ENCODE measurements at regions not wholly inside any gene's neighbourhood (a gene's known extent, or its start where the extent isn't known, plus 50 kb on each side); places are given as distances from the start of the nearest gene placed in this dataset.

DNA sequence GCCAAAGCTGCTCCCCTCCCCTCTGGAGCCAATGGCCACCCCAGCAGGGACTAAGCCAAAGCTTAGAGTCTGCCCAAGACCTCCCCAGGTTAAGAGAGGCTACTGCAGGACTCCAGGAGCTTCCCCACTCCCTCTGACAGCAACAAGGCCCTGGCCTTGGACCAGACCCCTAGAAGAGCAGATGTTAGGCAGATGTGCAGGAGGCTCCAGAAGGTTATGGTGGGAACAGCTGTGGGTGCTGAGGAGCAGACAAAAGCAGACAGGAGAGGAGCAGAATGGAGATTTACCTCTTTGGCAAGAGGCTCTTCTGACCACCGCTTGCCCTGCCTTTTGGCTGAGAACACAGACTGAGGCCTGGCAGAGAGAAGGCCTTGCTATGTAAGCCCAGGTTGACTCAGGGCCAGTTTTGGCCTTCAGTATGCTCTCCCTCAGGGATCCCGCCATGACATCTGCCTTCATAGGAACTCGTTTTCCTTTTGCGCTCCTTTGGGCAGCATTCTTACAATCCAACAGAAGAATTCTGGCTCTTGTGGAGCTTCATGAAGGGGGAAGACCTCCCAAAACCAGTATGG lies 113.0 kb downstream of the RBFOX3 start:
- Histone ChIP-seq H3K36me3 (no peaks in the 10 kb centered on the region), H3K4me1 (no peaks in the 10 kb centered on the region), H3K4me3 (no peak overlapping the region), H3K27me3 (peaks cover 0 to 14% of the 10 kb centered on the region in 2 donors), H3K27ac (no peak overlapping the region), H3K9me3 (peaks cover 2 to 9% of the 10 kb centered on the region in 2 donors)
- TF ChIP-seq, protein P1, sequence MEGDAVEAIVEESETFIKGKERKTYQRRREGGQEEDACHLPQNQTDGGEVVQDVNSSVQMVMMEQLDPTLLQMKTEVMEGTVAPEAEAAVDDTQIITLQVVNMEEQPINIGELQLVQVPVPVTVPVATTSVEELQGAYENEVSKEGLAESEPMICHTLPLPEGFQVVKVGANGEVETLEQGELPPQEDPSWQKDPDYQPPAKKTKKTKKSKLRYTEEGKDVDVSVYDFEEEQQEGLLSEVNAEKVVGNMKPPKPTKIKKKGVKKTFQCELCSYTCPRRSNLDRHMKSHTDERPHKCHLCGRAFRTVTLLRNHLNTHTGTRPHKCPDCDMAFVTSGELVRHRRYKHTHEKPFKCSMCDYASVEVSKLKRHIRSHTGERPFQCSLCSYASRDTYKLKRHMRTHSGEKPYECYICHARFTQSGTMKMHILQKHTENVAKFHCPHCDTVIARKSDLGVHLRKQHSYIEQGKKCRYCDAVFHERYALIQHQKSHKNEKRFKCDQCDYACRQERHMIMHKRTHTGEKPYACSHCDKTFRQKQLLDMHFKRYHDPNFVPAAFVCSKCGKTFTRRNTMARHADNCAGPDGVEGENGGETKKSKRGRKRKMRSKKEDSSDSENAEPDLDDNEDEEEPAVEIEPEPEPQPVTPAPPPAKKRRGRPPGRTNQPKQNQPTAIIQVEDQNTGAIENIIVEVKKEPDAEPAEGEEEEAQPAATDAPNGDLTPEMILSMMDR (IDR thresholded peaks at IDR 0.05): no peak
- TF ChIP-seq POLR2AphosphoS5 (IDR thresholded peaks at IDR 0.05) (no peak), POLR2A (IDR thresholded peaks at IDR 0.05) (no peak)
- intact Hi-C loops (cut with DNase I; ENCODE audit: low total_unique reads): no loop called here
- no peak for DNase-seq (ENCODE audit: low spot score in 2 of 2)

DNA sequence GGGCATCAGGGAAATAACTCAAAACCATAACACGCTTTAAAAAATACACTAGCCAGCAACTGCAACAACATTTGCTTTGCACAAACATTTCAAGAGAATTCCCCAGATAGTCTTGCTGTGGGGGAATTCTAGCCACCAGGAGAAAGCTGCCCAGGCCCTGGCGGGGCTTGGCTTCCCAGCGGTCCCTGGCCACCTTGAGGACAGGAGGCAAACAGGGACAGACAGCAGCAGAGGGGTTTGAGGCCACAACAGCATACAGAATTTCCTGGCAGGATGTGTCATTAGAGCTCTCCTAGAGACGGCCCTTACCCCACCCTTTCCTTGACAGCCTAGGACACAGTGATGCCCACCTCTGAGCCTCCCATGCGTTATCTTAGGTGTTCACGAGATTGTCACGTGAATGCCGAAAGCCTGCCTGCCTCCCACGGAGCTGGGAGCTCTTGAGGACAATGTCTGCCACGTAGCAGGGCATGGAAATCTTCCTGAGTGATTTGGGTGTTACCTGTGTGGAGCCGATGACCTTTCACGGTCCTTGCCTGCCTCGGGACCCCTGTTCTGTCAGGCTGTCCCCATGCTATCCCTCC lies 114.3 kb downstream of the RBFOX3 start:
- Histone ChIP-seq H3K27ac (no peak overlapping the region), H3K4me3 (no peak overlapping the region), H3K9me3 (peaks cover 5 to 9% of the 10 kb centered on the region in 2 donors), H3K27me3 (peaks cover 0 to 14% of the 10 kb centered on the region in 2 donors), H3K36me3 (no peaks in the 10 kb centered on the region), H3K4me1 (no peaks in the 10 kb centered on the region)
- TF ChIP-seq, protein P1 (IDR thresholded peaks at IDR 0.05): no peak
- TF ChIP-seq POLR2AphosphoS5 (IDR thresholded peaks at IDR 0.05): no peak
- no peak for TF ChIP-seq POLR2A (IDR thresholded peaks at IDR 0.05)
- intact Hi-C loops (cut with DNase I; ENCODE audit: low total_unique reads): no loop called here
- DNase-seq (ENCODE audit: low spot score in 2 of 2): no peak

DNA sequence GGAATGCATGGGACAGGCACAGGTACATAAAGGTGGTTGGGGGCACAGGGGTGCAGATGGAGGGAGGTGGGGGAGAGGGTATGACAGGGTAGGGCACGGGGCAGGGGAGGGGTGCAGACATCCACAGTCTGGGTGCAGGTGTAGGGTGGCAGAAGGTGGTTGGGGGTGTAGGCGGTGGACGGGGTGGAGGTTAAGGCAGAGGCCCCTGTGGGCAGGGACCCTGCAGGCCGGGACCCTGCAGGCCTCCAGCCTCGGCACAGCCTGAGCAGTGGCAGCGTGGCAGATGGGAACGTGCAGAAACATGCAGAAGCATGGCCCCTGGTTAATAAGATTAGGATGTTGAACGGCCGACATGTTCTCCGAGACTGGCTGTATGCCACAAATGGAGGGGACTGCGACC lies 115.2 kb downstream of the RBFOX3 start:
- no peak for DNase-seq (ENCODE audit: low spot score in 2 of 2)
- H3K9me3 ChIP-seq: peaks cover 5 to 9% of the 10 kb centered on the region in 2 donors
- peaks cover 0 to 10% of the 10 kb centered on the region in 2 donors for H3K27me3 ChIP-seq
- H3K27ac ChIP-seq: no peak overlapping the region
- no peak overlapping the region for H3K4me3 ChIP-seq
- intact Hi-C loops (cut with DNase I; ENCODE audit: low total_unique reads): no loop called here
- H3K36me3 ChIP-seq: no peaks in the 10 kb centered on the region
- TF ChIP-seq POLR2A (IDR thresholded peaks at IDR 0.05) (no peak), POLR2AphosphoS5 (IDR thresholded peaks at IDR 0.05) (no peak)
- TF ChIP-seq, protein P1 (IDR thresholded peaks at IDR 0.05): no peak
- no peaks in the 10 kb centered on the region for H3K4me1 ChIP-seq

DNA sequence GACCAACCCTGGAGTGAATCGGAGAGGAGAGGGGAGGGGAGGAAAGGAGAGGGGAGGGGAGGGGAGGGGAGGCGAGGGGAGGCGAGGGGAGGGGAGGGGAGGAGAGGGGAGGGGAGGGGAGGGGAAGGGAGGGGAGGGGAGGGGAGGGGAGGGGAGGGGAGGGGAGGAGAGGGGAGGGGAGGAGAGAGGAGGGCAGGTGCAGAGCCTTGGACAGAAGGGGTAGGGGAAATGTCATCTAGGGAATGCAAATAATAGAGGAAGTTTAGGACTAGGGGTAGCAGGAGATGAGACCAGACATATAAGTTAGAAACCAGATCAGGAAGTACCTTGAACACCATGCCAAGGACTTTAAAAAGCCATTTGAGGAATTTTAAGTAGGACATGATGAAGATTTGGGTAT lies 119.8 kb downstream of the RBFOX3 start:
- H3K9me3 ChIP-seq: peaks cover 5 to 9% of the 10 kb centered on the region in 2 donors
- H3K4me1 ChIP-seq: no peaks in the 10 kb centered on the region
- H3K36me3 ChIP-seq: no peaks in the 10 kb centered on the region
- intact Hi-C loops (cut with DNase I; ENCODE audit: low total_unique reads): no loop called here
- TF ChIP-seq POLR2AphosphoS5 (IDR thresholded peaks at IDR 0.05): no peak
- TF ChIP-seq POLR2A (IDR thresholded peaks at IDR 0.05): no peak
- TF ChIP-seq, protein P1 (IDR thresholded peaks at IDR 0.05): no peak
- no peak overlapping the region for H3K27ac ChIP-seq
- DNase-seq (ENCODE audit: low spot score in 2 of 2): no peak
- no peak overlapping the region for H3K4me3 ChIP-seq
- H3K27me3 ChIP-seq: peaks cover 0 to 6% of the 10 kb centered on the region in 2 donors

DNA sequence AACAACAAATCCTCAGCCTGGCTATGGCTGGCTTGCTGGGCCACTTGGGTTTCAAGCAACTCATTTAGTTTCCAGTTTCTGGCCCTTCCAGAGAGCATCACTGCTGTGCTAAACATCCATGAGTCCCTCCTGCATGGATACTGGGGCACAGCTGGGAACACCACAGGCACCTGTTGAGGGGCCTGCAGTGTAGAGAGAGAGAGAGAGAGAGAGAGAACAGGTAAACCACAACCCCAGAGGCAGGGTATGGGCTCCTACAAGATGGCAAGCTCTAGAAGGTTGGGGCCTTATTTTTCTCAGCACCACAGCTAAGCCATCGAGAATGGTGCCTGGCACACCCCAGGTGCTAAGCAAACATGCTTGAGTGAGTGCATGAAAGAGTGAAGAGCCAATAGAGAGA lies 120.3 kb downstream of the RBFOX3 start:
- intact Hi-C loops (cut with DNase I; ENCODE audit: low total_unique reads): no loop called here
- no peak for DNase-seq (ENCODE audit: low spot score in 2 of 2)
- H3K27ac ChIP-seq: no peak overlapping the region
- H3K36me3 ChIP-seq: no peaks in the 10 kb centered on the region
- H3K27me3 ChIP-seq: peaks cover 0 to 11% of the 10 kb centered on the region in 2 donors
- H3K4me1 ChIP-seq: no peaks in the 10 kb centered on the region
- no peak overlapping the region for H3K4me3 ChIP-seq
- H3K9me3 ChIP-seq: peaks cover 5 to 9% of the 10 kb centered on the region in 2 donors
- TF ChIP-seq POLR2A (IDR thresholded peaks at IDR 0.05) (no peak), POLR2AphosphoS5 (IDR thresholded peaks at IDR 0.05) (no peak)
- TF ChIP-seq, protein P1 (IDR thresholded peaks at IDR 0.05): no peak

Data from breast epithelium (tissue), 4 donors.